Activated CD8-positive, alpha-beta memory T cell treated with anti-CD3 and anti-CD28 coated beads for 36 hours (primary cell): ENCODE measurements at regions not wholly inside any gene's neighbourhood (a gene's known extent, or its start where the extent isn't known, plus 50 kb on each side); places are given as distances from the start of the nearest gene placed in this dataset.

Experiments used
- CTCF ChIA-PET: fragments of 350-600 bp; sonication (Branson Sonifier 250); formaldehyde crosslinking; loops from one replicate; lab custom pipeline; 2021; ENCODE audit warnings: antibody characterized with exemption; lab: Charles Lee
- POLR2A ChIA-PET: fragments of 350-600 bp; sonication (Branson Sonifier 250); formaldehyde crosslinking; loops from one replicate; lab custom pipeline; 2021; ENCODE audit warnings: antibody characterized with exemption; lab: Charles Lee

DNA sequence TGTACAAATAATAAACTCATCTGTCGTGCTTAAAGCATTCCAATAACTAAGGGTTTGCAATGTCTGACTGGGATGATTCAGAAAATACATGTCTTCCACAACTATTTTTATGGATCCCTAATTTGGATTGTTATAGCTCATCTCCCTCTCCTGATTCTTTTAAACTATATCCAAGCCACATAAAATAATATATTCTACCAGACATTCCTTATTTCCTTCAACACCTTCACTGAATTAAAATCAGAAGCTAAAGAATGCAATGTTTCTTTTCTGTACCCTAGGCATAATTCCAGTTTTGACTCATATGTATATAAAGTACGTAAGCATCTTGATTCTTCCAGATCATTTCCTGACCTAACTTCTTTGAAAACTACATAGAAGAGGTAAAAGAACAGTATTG, 420.4 kb downstream of the EFNB2 start:
- CTCF ChIA-PET = no interaction called here
- POLR2A ChIA-PET = no interaction called here

DNA sequence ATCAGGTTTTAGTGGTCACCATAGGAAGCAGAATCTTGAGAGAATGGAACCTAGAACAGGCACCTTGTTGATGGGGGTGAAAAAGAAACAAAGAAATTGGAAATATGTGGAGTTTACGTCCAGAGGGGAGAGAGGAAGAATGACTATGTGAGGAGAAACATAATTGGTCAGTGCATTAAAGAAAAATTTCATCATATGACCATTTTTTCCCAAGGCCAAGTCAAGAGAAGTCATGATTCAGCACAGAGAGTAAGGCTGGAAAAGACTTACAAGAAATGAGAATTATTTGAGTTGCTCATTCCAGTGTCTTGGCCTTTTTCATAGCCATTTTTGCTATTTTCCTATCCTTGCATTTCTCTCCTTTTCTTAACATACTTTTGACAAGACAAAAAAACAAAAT, 421.7 kb downstream of the EFNB2 start:
- CTCF ChIA-PET = no interaction called here
- POLR2A ChIA-PET = no interaction called here

DNA sequence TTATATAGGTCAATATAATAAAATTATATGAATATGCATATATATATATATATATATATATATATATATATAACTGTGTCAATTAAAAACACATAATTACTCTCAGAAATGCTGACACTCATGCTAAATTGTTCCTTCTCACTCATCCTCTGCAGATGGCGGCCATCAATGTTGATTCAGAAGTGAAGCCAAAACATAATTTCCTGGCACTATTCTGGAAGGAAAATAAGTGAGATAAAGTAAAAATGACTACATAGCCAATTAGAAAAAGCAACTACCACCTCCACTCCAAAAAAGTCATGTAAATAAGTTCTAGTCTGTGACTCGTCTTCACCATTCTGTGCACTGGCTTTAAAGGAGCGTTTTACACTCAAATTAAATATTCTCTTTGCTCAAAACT, 423.3 kb downstream of the EFNB2 start:
- CTCF ChIA-PET = no interaction called here
- POLR2A ChIA-PET = no interaction called here

DNA sequence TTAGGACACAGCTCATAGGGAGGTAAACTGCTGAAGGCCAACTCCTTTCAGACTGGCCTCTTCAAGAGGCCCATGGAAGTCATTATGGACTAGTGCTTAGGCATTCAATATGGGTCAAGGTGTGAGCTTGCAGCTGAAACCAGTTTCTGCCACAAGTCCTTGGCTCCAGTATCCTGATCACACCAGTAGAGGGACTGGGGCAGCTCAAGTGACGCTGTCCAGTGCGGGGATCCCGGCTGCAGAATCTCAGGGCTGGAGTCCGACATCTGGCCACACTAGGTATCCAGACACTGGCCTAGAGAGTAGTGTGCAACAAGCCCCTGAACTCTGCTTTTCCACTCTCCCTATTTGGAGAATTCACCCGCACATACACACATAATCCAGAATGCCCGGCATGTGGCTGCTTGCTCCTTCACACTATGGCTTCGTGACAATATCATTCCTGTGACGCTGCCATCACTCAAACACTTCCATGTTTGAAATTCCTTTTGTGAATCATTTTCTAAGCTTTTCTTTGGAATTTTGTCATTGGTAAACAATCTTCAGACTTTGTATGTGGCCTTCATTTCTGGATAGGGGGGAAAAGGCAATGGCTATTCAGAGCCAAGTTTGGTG, 425.1 kb downstream of the EFNB2 start:
- ChIA-PET POLR2A (no interaction called here), CTCF (no interaction called here)

DNA sequence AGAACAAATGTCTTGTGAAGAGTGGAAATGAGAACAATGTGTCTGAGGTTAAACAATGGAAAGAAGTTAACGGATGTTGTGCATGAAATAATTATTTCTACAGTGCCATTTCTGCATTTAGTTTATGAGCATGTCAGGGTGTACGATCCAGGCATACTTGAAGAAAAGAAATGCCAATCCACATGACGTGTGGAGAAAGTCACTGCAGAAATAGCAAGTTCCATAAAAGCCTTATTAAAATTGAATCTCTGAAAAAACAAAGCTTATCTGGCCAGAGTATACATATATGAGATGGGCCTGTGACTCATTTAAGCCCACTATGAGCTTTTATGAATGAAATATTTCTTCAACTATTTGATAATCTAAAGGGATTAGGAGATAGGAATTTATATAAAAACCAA, 426.1 kb downstream of the EFNB2 start:
- ChIA-PET CTCF (no interaction called here), POLR2A (no interaction called here)

DNA sequence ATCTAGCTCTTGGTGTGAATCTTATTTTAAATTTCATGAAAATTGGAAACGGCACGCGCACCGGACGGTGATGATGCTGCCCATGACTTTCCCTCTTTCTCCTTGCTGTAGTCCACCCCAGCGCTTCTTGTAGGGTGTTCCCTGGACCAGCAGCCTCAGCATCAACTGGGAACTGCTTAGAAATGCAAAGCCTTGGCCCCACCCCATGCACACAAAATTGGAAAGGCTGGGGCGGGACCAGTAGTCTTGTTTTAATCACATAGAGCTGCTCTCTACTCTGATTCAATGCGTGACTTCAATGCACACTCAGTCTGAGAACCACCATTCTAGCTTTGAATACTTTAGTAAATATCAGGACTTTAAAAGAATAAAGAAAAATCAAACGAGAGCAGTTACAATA, 427.1 kb downstream of the EFNB2 start:
- ChIA-PET CTCF (no interaction called here), POLR2A (no interaction called here)

DNA sequence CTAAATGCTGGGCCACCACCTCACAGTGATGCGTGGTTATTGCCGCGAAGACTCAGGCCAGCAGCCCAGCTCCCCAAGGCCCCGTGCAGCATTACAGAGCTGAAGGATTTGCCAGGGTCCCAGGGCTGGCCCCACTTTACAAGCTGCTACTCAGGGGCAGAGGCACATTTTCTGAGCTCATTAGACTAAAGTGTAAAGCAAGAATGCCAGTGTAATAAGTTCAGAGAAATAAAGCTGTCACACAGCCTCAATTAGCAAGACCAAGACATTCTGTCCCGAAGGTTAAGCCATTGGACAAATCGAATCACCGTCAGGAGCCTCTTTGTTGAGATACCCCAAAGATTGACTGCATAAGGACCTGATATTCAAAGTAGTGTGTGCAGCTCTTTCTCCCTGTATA, 428.4 kb downstream of the EFNB2 start:
- ChIA-PET CTCF (no interaction called here), POLR2A (no interaction called here)

DNA sequence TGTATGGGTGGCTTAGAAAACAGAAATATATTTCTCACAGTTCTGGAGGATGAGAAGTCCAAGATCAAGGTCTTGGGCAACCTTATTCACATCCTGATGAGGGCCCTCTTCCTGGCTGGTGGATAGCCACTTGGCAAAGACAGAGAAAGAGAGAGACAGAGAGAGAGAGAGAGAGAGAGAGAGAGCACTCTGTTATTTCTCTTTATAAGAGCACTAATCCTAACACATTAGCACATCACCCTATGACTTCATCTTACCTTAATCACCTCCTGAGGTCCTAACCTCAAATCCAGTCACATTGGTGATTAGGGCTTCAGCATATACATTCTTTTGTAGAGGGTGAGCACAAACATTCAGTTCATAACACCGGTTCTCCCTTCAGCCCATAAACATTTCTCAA, 430.3 kb downstream of the EFNB2 start:
- ChIA-PET POLR2A (no interaction called here), CTCF (no interaction called here)

DNA sequence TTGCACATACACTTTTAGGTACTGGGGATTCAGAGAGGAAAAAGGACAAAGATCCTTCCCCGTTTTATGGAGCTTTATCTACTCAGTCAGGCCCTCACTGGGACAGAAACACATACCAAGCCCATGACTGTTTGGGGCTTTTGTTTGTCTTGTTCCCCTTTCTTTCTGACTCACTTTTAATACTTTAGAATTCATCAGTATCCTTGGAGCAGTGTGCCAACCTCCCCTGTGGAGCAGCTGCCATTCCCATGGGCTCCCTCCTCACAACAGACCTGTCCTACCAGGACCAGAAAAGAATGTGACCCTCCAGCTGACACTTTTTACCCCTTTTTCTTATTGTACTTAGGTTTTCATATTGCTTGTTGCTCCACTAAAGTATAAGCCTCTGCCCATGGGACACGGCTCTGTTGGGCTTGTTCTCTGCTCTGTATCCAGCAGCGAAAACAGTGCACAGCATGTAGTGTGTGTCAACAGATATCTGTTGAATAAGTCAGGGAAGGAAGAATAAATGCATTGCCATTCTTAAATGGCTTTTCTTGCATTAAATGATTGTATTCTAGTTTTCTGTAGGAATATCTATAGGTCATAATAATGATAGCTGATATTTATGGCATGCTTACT, 431.1 kb downstream of the EFNB2 start:
- ChIA-PET POLR2A (no interaction called here), CTCF (no interaction called here)

DNA sequence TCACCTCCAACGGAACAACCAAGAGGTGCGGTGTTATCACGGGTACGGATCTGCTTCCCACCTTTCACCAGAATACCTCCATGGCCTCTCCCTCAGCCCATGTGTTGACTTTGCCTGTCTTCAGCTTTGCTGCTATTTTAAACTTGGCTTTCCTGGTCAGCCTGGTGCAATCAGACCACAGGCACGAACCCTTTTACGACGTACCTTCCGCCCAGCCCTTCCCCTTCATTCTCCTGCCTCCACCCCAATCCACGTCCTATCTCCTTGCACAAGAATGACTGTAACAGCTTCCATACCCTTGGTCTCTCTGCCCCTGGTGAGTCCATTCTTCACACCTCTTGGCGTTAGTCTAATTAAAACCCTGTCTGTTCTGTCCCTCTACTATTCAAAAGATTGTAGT, 431.7 kb downstream of the EFNB2 start:
- ChIA-PET CTCF (no interaction called here), POLR2A (no interaction called here)

DNA sequence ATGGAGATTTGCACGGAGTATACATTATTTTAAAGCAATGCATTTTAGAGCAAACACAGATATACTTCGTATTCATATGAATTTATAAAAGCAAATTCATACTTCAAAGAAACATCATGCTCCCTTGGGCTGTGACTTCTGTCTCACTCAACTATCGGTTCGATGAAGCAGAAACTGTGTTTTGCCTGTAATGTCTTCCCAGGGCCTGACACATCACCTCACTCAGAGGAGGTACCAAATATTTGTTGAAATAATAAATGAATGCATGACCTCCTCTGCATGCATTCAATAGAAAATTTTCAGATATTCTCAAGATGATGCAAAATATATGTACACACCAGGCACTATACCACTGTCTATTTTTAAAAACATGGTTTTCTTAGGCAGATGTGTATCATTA, 432.7 kb downstream of the EFNB2 start:
- POLR2A ChIA-PET = no interaction called here
- CTCF ChIA-PET = no interaction called here

DNA sequence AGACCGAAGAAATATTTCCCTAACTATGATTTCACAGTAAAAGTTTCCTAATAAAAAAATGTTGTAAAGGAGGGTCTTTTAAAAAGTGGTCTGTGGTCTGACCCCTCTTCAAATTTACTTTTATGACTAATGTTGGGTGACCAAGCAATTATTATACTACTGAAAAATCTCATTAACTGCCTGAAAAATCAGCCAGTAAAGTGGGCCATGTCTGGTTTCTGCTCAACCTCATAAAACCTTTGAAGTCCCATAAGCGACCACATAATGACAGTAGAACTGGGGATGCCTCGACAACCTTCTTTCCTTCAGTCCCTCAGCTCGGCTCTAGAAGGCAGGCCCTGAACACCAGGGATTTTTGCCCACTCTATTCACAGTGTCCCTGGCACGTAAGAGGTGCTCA, 434.3 kb downstream of the EFNB2 start:
- ChIA-PET CTCF (no interaction called here), POLR2A (no interaction called here)

DNA sequence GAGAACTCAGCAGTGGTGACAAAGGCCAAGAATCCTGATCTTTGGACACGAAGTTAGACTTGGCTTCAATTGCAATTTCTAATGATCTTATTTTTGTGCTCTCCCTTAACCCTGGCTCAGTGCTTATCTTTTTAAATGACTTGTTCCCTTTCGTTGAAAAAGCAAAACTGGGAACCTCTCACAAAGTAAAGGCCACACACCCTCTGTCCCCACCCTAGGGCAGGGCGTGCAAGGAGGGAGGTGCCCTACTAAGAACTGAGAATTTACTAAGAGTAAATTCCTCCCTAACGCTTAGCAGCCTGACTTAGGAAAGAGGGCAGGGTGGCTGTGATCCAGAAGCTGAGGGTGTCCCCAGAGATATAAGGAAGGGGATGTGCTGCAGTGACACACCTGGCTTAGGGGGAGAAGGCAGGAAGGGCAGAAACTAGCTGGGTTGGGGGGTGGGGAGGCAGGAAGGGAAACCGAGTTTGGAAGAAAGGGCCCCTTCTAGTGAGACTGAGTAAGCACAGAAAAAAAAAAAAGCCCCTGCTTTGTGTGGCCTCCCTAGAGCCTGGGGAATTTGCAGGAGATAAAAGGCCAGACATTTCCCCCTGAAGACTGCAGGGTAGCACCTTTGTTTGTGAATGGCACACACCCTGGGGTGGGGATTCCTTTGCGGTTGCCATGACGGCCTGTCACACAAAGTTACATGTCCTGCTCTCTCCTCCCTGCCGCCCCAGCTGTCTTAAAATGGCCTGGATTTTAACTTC, 435.1 kb downstream of the EFNB2 start:
- POLR2A ChIA-PET = no interaction called here
- CTCF ChIA-PET = no interaction called here

DNA sequence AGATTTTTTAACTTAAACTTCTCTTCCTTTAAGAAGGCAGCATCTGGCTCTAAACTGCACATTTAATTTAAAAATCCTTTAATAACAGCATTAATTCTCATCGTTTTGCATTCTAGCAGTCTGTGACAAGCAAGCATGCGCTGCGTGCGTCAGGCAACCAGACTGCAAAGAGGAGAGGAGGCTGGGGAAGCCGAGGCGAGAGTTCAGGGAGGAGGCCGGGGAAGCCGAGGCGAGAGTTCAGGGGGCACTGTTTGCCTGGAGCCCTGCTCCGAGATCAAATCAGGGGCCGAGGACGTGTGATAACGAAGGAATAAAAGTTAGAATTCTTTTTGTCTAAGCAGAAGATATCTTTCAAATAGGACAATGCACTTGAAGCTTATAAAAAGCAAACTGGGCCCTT, 435.7 kb downstream of the EFNB2 start:
- POLR2A ChIA-PET = no interaction called here
- CTCF ChIA-PET = no interaction called here

DNA sequence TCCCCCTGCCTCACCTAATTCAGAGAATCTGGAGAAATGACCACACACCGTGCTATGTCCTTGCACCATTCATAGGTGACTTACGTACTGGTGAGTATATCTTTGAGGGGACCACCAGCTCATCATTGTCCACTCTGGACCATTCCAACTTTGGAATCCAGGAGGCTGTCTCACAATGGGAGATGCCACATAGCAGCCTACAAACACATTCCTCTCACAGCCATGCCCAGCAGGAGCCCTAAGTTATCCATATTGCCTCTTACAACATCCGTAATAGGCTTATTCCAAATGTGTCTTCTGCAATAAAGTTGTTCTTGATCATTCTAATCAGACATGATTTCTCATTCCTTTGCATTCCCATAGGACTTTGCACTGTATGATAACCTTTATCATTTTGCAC, 436.7 kb downstream of the EFNB2 start:
- POLR2A ChIA-PET = no interaction called here
- CTCF ChIA-PET = interaction anchor here (0.6 kb wide), 1 partner anchor 17 kb away, joined by 3 read pairs; no protein-coding TSS in a partner anchor

DNA sequence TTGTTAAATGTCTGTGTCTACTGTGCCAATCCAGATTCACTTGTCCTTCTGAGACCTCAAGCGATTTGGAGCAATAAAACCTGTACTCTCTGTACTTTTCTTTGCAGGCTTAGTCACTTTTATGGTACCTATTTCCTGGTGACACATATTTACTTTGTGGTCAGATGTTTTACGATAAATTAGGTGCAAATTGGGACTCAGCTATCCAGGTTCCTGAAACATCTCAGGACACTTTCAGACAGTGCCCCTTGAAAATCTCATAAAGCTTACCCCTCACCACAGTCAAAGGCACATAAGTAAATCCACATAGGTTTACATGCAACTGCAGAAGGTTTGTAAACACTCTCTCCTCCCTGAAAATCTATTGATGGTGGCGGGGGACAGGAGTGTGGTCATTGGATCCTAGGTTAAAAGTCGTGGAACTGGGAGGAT, 438.8 kb downstream of the EFNB2 start:
- CTCF ChIA-PET = no interaction called here
- POLR2A ChIA-PET = no interaction called here

DNA sequence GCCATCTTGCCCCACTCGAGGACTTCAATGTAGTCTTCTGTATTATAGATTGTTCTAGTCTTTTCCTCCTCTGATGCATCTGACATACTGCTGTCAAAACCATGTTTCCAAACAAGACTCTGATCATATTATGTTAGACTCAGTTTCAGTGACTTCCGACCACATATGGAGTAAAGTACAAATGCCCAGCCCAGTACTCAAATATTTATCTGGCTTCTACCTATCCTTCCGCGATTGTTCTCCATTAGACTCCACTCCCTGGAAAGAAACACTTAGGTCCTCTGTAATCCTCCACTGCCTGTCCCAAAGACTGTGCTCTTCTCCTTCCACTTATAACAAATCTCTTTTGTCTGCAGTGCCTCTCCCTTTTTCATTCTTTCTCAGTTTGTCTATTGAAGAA, 439.5 kb downstream of the EFNB2 start:
- ChIA-PET CTCF (interaction anchor here (0.5 kb wide), 1 partner anchor 12 kb away, joined by 3 read pairs; no protein-coding TSS in a partner anchor), POLR2A (no interaction called here)

DNA sequence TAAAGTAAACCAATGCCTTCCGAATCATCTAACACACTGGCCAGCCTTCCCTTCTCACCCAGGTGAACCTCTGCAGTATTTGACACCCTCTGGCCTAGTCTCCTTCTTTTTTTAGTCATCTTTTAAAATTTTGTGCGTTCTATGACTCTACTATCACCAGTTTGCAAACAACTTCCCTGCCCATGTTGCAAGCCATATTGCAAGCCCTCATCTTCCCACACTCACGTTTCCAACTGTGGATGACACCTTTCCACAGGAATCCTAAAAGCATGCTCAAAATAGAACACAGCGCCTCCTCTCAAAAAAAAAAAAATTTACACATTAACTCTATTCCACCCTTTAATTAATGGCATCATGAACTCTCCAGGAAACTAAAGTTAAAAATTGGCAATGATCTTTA, 440.1 kb downstream of the EFNB2 start:
- CTCF ChIA-PET = no interaction called here

DNA sequence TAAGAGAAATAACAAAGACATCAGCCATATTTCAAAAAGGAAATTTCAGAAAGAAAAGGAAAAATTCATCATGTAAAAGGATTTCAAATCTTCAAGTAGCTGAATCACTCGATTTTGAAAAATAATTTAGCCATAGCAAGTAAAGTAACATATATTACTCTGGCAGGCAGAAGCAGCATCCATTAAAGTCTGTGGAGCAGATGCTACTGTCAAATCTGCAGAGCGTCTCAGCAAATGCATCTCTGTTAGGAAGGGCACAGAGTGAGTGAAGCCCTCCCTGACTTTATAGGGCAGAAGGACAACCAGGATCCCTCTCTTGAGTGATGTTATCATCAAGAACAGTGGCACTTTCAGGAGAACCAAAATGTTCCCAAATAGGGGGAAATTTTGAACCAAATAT, 445.5 kb downstream of the EFNB2 start:
- ChIA-PET CTCF (no interaction called here), POLR2A (no interaction called here)

More for the DNA sequence above, 440.1 kb downstream of the EFNB2 start:
- POLR2A ChIA-PET = no interaction called here

DNA sequence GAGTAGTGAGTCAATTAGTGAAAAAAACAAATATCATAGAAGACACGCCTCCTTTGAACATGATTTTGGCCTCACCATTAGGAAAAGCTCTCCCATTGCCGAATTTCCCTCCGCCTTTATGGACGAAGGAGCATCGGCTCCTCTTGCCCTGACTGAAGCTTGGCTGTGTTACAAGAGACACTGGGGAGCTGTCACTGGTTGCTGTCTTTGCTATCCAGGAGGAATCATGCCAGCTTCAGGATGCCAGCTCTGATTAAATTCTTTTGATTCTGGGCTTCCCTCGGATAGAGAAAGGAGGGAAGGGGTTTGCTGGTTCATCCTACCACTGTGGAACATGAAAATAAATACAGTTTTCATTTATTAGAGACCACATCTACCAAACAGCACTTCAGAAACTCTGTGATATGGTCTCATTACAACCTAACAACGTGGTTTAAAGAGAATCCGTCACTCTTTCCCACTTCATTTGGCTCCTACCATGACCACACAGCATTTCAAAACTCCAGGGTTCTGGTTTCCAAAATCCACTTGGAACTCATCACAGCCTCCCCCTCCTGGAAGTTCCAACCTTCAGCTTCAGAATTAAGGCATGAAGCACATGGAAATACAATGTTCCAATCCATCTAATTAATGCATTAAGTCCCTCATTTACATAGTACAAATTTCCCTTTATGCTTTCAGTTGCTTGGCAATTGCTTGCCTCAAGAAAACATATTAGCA, 446.0 kb downstream of the EFNB2 start:
- ChIA-PET POLR2A (no interaction called here), CTCF (no interaction called here)
